Posterior cingulate gyrus (tissue), 11 donors: ENCODE measurements at regions not wholly inside any gene's neighbourhood (a gene's known extent, or its start where the extent isn't known, plus 50 kb on each side); places are given as distances from the start of the nearest gene placed in this dataset.
"Not testable (repeated sequence)": the region's sequence is repeated elsewhere in the genome, so short reads cannot be mapped to it uniquely, and the experiment has no call there.

Experiments used
- DNase-seq, 10 donors: peaks; one replicate each; pipeline versions ENCODE4 v3.0.0 to v3.0.0-alpha.2; 2020 to 2021; ENCODE audit warnings: mixed read lengths in 3 of 10
- intact Hi-C: fragments of 100-400 bp; cut with DNase I; formaldehyde crosslinking; loops from one replicate; pipeline ENCODE4 v1.15.1; 2023

GRCh38 chr15:91635641-91636040 lies 217.9 kb upstream of the SLCO3A1 start:
- DNase-seq, result no peak
- intact Hi-C loops, result no loop called here

GRCh38 chr15:91649016-91649415 lies 204.5 kb upstream of the SLCO3A1 start:
- no peak for DNase-seq
- intact Hi-C loops, result no loop called here

GRCh38 chr15:91649831-91650321 lies 203.6 kb upstream of the SLCO3A1 start:
- intact Hi-C loops, result no loop called here
- DNase-seq, result no peak

GRCh38 chr15:91651251-91651650 lies 202.3 kb upstream of the SLCO3A1 start:
- intact Hi-C loops, result no loop called here
- no peak for DNase-seq

GRCh38 chr15:91652610-91653207 lies 200.8 kb upstream of the SLCO3A1 start:
- DNase-seq, result no peak
- intact Hi-C loops, result no loop called here

GRCh38 chr15:91655563-91656290 lies 197.8 kb upstream of the SLCO3A1 start:
- intact Hi-C loops, DNase-seq: not testable (repeated sequence)

GRCh38 chr15:91660174-91660649 lies 193.3 kb upstream of the SLCO3A1 start:
- DNase-seq, result no peak
- intact Hi-C loops, result no loop called here

GRCh38 chr15:91664224-91664836 lies 189.2 kb upstream of the SLCO3A1 start:
- DNase-seq, result peak in 1 of 10 donors; percentile 9
- intact Hi-C loops, result no loop called here

- DNase-seq, result no peak
- intact Hi-C loops, result no loop called here
Observed at GRCh38 chr15:91665212-91665611, 188.3 kb upstream of the SLCO3A1 start.

- intact Hi-C loops, result no loop called here
- no peak for DNase-seq
Observed at GRCh38 chr15:91668370-91668769, 185.1 kb upstream of the SLCO3A1 start.

- intact Hi-C loops, result no loop called here
- DNase-seq, result no peak
Observed at GRCh38 chr15:91670108-91670507, 183.4 kb upstream of the SLCO3A1 start.

GRCh38 chr15:91678003-91678402 lies 175.5 kb upstream of the SLCO3A1 start:
- DNase-seq, result no peak
- intact Hi-C loops, result no loop called here

- no peak for DNase-seq
Observed at GRCh38 chr15:91679447-91679846, 174.1 kb upstream of the SLCO3A1 start.

GRCh38 chr15:91685436-91685835 lies 168.1 kb upstream of the SLCO3A1 start:
- DNase-seq, result no peak
- intact Hi-C loops, result no loop called here

More at GRCh38 chr15:91679447-91679846, 174.1 kb upstream of the SLCO3A1 start:
- intact Hi-C loops, result no loop called here

- no peak for DNase-seq
- intact Hi-C loops, result no loop called here
Observed at GRCh38 chr15:91688811-91689210, 164.7 kb upstream of the SLCO3A1 start.

- intact Hi-C loops, result no loop called here
- DNase-seq, result no peak
Observed at GRCh38 chr15:91689377-91689776, 164.1 kb upstream of the SLCO3A1 start.

- no peak for DNase-seq
- intact Hi-C loops, result no loop called here
Observed at GRCh38 chr15:91692596-91692995, 160.9 kb upstream of the SLCO3A1 start.

- DNase-seq, result no peak
- intact Hi-C loops, result no loop called here
Observed at GRCh38 chr15:91694131-91694830, 159.2 kb upstream of the SLCO3A1 start.

- DNase-seq, result peak in 1 of 10 donors; percentile 30
- intact Hi-C loops, result no loop called here
Observed at GRCh38 chr15:91694831-91695210, 158.7 kb upstream of the SLCO3A1 start.

GRCh38 chr15:91695799-91696198 lies 157.7 kb upstream of the SLCO3A1 start:
- intact Hi-C loops, result no loop called here
- DNase-seq, result no peak

- DNase-seq, result no peak
- intact Hi-C loops, result no loop called here
Observed at GRCh38 chr15:91696981-91697380, 156.5 kb upstream of the SLCO3A1 start.
